ENCODE measurements at regions not wholly inside any gene's neighbourhood (a gene's known extent, or its start where the extent isn't known, plus 50 kb on each side); places are given as distances from the start of the nearest gene placed in this dataset.

DNA sequence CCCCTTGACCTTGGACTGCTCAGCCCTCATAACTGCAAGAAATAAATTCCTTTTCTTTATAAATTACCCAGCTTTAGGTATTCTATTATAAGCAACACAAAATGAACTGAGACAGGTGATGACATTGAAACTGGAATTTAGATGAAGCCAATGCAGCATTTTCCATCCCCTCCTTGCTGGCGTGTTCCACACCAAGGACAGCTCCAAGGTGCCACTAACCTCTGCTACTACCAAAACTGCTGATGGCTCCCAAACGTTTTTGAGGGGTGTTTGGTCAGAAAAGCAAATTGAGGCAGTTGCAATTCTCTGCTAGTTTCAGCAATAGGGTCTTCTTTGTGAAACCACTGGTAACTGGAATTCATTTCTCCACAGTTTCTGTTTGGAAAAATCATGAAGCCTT, 124.8 kb downstream of the DRD1 start (continued):
- TF ChIP-seq HMGXB4 (CRISPR knock-in tag; IDR thresholded peaks at IDR 0.05) = no peak
- TF ChIP-seq, protein P1, sequence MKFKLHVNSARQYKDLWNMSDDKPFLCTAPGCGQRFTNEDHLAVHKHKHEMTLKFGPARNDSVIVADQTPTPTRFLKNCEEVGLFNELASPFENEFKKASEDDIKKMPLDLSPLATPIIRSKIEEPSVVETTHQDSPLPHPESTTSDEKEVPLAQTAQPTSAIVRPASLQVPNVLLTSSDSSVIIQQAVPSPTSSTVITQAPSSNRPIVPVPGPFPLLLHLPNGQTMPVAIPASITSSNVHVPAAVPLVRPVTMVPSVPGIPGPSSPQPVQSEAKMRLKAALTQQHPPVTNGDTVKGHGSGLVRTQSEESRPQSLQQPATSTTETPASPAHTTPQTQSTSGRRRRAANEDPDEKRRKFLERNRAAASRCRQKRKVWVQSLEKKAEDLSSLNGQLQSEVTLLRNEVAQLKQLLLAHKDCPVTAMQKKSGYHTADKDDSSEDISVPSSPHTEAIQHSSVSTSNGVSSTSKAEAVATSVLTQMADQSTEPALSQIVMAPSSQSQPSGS (CRISPR knock-in tag; IDR thresholded peaks at IDR 0.05; ENCODE audit: borderline replicate concordance, low read depth) = no peak
- no peak for TF ChIP-seq ZNF317 (CRISPR knock-in tag; IDR thresholded peaks at IDR 0.05; ENCODE audit: borderline replicate concordance, low read depth)
- no peak for TF ChIP-seq GTF2I (CRISPR knock-in tag; conservative IDR thresholded peaks at IDR 0.05)
- TF ChIP-seq ZNF121 (CRISPR knock-in tag; IDR thresholded peaks at IDR 0.05) = no peak
- no peak for TF ChIP-seq ZNF425 (CRISPR knock-in tag; conservative IDR thresholded peaks at IDR 0.05)
- no peak for TF ChIP-seq FOXK1 (CRISPR knock-in tag; IDR thresholded peaks at IDR 0.05)
- TF ChIP-seq USF2 (CRISPR knock-in tag; IDR thresholded peaks at IDR 0.05) = no peak
- no peak for TF ChIP-seq TCF7 (CRISPR knock-in tag; IDR thresholded peaks at IDR 0.05; ENCODE audit: low read depth)
- TF ChIP-seq, protein P2, sequence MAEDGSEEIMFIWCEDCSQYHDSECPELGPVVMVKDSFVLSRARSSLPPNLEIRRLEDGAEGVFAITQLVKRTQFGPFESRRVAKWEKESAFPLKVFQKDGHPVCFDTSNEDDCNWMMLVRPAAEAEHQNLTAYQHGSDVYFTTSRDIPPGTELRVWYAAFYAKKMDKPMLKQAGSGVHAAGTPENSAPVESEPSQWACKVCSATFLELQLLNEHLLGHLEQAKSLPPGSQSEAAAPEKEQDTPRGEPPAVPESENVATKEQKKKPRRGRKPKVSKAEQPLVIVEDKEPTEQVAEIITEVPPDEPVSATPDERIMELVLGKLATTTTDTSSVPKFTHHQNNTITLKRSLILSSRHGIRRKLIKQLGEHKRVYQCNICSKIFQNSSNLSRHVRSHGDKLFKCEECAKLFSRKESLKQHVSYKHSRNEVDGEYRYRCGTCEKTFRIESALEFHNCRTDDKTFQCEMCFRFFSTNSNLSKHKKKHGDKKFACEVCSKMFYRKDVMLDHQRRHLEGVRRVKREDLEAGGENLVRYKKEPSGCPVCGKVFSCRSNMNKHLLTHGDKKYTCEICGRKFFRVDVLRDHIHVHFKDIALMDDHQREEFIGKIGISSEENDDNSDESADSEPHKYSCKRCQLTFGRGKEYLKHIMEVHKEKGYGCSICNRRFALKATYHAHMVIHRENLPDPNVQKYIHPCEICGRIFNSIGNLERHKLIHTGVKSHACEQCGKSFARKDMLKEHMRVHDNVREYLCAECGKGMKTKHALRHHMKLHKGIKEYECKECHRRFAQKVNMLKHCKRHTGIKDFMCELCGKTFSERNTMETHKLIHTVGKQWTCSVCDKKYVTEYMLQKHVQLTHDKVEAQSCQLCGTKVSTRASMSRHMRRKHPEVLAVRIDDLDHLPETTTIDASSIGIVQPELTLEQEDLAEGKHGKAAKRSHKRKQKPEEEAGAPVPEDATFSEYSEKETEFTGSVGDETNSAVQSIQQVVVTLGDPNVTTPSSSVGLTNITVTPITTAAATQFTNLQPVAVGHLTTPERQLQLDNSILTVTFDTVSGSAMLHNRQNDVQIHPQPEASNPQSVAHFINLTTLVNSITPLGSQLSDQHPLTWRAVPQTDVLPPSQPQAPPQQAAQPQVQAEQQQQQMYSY (CRISPR knock-in tag; IDR thresholded peaks at IDR 0.05) = no peak

- CTCF ChIA-PET = no interaction called here
- no peaks in the 10 kb centered on the region for H3K9me3 Mint-ChIP-seq
- H3K36me3 Mint-ChIP-seq = no peaks in the 10 kb centered on the region
- POLR2A ChIA-PET = no interaction called here
- ATAC-seq (no peak), DNase-seq (ENCODE audit: low spot score) (no peak)
- no peak for TF ChIP-seq ZNF532 (CRISPR knock-in tag; IDR thresholded peaks at IDR 0.05; ENCODE audit: borderline replicate concordance)
- TF ChIP-seq, protein P3, sequence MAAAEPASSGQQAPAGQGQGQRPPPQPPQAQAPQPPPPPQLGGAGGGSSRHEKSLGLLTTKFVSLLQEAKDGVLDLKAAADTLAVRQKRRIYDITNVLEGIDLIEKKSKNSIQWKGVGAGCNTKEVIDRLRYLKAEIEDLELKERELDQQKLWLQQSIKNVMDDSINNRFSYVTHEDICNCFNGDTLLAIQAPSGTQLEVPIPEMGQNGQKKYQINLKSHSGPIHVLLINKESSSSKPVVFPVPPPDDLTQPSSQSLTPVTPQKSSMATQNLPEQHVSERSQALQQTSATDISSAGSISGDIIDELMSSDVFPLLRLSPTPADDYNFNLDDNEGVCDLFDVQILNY (CRISPR knock-in tag; IDR thresholded peaks at IDR 0.05) = no peak
- TF ChIP-seq, protein P4, sequence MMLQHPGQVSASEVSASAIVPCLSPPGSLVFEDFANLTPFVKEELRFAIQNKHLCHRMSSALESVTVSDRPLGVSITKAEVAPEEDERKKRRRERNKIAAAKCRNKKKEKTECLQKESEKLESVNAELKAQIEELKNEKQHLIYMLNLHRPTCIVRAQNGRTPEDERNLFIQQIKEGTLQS (CRISPR knock-in tag; conservative IDR thresholded peaks at IDR 0.05) = no peak
- TF ChIP-seq OVOL2 (CRISPR knock-in tag; IDR thresholded peaks at IDR 0.05; ENCODE audit: borderline replicate concordance) = no peak
- no peak for TF ChIP-seq NR1H2 (CRISPR knock-in tag; IDR thresholded peaks at IDR 0.05)
- TF ChIP-seq, protein P5, sequence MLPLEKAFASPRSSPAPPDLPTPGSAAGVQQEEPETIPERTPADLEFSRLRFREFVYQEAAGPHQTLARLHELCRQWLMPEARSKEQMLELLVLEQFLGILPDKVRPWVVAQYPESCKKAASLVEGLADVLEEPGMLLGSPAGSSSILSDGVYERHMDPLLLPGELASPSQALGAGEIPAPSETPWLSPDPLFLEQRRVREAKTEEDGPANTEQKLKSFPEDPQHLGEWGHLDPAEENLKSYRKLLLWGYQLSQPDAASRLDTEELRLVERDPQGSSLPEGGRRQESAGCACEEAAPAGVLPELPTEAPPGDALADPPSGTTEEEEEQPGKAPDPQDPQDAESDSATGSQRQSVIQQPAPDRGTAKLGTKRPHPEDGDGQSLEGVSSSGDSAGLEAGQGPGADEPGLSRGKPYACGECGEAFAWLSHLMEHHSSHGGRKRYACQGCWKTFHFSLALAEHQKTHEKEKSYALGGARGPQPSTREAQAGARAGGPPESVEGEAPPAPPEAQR (CRISPR knock-in tag; IDR thresholded peaks at IDR 0.05) = no peak
- H3K27me3 Mint-ChIP-seq (ENCODE audit: low read depth) = no peaks in the 10 kb centered on the region; the same call in none of the 2 replicates
- no peaks in the 10 kb centered on the region for H3K4me1 Mint-ChIP-seq
- H3K27ac Mint-ChIP-seq = no peak overlapping the region
- H3K4me3 Mint-ChIP-seq = no peak overlapping the region
Observed at GRCh38 chr5:175317872-175318271, 126.1 kb downstream of the DRD1 start.

All from WTC11 (cell line).